Stimulated activated CD8-positive, alpha-beta memory T cell treated with anti-CD3 and anti-CD28 coated beads, Interleukin-7, amount 100 ng/mL, for 4 hours (primary cell): ENCODE measurements at regions not wholly inside any gene's neighbourhood (a gene's known extent, or its start where the extent isn't known, plus 50 kb on each side); places are given as distances from the start of the nearest gene placed in this dataset.
"Not testable (repeated sequence)": the region's sequence is repeated elsewhere in the genome, so short reads cannot be mapped to it uniquely, and the experiment has no call there.

Experiments used
- DNase-seq, 2 donors: peaks; one replicate each; pipeline ENCODE4 v3.0.0-alpha.2; 2020; ENCODE audit warnings: low read depth in 2 of 2

GRCh38 chr12:67842124-67842523 lies 147.1 kb upstream of the IFNG-AS1 start:
- no peak for DNase-seq

GRCh38 chr12:67843257-67843656 lies 146.0 kb upstream of the IFNG-AS1 start:
- no peak for DNase-seq

DNA sequence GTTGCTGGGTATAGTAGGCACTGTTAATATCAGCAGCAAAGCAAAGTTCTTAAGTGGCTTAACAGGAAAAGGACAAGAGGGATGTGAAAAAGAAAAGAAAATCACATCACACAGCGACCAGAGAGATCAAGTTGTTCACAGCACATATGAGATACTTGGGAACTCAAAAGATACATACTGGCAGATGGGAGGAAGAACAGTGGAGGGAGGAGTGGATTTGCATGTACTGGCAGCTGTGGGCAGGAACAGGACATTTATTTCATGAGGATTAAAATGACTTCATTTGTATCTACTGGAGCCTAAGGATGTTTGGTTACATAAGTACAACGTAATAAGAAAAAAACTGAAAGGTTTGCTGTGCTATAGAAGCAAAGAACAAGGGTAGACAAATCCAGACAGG lies 136.5 kb upstream of the IFNG-AS1 start:
- no peak for DNase-seq

- DNase-seq = no peak
Measured at GRCh38 chr12:67853204-67853603, 136.0 kb upstream of the IFNG-AS1 start.

GRCh38 chr12:67854351-67854750 lies 134.9 kb upstream of the IFNG-AS1 start:
- no peak for DNase-seq

DNA sequence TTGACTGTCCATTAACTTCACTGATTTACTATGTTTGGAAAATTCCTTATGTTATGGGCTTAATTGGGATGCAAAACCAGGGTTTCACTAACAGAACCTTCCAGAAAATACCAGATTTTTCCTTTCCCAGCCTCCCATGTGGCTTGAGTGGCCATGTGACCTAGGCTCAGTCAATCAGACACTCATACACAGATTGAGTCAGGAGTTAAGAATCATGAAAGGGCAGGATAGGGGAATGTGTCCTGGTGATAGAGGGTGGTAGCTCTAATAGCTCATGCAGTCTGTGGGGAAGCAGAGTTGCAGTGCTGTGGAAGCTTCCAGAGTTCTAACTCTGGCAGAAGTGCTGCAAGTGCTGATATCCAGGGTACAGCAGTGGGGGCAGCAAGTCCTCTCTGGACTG lies 134.1 kb upstream of the IFNG-AS1 start:
- no peak for DNase-seq

DNA sequence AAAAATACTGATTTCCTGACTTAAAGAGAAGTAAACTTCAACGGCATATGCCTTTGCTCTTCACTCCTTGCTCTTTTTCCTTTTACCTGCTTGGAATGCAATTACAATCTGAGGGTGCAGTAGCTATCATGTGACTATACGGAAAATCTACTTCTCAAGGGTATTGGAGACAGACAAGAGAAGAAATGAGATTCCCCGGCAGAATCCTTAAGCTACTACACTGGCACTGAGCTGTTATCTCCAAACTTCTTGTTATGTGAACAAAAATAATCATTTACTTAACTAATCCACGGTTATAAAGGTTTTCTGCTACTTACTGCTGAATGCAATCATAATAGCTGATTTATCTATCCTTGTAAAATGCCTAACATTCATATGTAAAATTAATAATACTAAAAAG lies 118.0 kb upstream of the IFNG-AS1 start:
- no peak for DNase-seq

- DNase-seq = no peak
Measured at GRCh38 chr12:67873355-67873754, 115.9 kb upstream of the IFNG-AS1 start.

DNA sequence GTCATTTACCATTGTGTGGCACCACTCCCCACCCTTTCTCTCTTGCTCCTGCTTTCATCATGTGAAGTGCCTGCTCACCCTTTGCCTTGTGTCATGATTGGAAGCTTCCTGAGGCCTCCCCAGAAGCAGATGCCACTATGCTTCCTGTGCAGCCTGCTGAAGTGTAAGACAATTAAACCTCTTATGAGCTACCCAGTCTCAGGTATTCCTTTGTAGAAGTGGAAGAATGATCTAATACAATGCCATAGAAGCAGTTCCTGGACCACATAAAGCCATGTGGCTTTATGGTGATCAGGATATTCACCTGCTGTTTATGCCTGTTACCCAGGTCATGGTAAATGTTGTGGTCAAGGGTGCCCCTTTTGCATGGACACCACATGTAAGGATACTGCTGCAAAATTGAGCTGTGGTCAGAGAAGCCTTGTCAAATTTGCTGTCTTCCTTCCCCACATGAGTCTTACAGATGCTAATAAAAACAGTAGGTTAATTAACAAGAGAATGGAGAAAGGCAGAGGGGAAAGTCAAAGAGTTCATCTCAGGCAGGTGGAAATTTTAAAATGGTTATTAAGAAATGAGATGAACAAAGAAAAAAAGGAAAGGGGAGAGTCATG lies 112.8 kb upstream of the IFNG-AS1 start:
- DNase-seq = no peak

DNA sequence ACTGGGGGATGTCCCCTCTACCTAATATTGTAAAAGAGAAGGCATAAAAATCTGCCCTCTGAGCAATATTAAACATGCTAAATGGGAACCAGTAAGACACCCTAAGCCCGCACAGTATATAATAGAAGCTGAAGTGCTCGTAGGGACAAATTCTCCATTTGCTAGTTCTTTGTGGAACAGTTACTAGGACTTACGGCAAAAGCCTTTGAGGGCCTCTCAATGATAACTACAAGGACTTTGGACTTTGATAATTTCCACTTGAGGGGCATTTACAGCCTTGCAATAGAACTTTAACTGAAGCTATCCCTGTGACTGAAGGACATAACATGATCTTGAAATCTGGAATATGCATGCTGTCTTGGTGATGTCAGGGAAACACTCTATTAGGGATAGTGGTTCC lies 111.5 kb upstream of the IFNG-AS1 start:
- no peak for DNase-seq

DNA sequence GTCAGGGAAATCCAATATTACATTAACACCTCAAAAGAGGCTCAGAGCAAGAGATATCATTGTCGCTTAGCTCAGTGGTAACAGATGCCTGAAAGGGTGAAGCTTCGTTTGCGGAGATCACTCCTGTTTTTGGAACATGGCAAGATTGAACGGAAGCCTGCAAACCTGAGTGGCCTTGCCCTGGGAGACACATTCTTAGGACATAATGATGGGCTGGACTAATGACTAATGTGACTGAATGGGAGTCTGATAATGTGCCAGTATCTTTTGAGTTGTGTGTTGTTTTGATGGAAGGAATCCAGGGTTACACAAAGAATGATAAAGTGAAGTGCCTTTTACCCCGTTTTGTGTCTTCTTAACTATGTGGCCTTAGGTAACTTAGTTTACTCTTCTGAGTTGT lies 109.3 kb upstream of the IFNG-AS1 start:
- no peak for DNase-seq

DNA sequence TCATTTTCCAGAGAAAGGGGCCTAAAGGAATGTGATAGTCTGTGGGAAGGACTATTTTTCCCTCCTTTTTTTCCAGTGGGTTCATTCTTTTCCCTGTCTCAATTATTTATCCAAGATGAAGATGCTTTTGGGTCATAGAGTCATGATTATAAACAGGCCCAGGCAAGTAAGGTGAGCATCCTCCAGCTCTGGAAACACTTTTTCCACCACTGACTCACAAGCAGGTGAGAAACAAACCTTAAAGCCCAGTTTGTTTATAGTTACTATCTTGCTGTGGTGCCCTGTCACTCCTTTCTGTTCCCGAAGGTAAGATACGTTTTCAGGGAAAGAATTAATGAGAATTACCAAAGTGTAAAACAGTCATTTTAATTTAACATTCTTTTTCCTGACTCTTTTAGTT lies 107.7 kb upstream of the IFNG-AS1 start:
- DNase-seq = no peak

DNA sequence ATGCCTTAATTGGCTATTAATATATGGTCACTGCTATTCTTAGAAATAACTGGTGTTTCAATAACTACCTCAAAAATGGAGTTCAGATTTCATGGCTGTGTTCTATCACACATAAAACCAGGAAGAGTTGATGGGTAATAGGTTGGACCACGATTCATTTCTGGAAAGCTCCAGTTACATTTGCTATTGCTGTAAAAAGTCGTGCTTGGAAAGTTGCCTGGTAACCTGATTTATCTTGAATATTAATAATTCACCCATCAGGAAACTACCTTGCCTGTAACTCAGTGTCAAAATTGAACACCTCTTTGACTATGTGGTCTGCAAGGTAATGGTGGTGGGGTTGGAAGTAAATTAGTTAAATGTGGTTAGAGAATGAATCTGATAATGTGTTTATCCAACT lies 104.7 kb upstream of the IFNG-AS1 start:
- DNase-seq = no peak

GRCh38 chr12:67885375-67886169 lies 103.7 kb upstream of the IFNG-AS1 start:
- no peak for DNase-seq

GRCh38 chr12:67887065-67887464 lies 102.2 kb upstream of the IFNG-AS1 start:
- no peak for DNase-seq

DNA sequence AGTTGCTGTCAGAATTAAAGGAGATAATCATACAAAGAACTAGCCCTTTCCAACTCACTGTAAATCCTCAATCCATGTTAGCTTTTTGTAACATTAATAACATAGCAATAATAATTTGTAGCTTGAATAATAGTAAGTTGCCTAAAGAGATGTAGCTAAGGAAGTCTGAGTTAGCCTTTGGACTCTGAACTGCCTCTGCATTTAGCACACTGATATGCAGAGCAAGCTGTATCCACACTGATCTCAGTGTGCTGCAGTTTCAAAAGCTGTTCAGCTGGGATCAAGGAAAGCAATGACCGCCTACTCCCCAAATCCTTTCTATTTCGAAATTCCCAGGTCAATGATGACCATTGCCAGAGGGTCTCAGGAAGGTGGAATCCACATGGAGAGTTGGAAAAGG lies 99.3 kb upstream of the IFNG-AS1 start:
- DNase-seq = no peak

- DNase-seq = no peak
Measured at GRCh38 chr12:67890726-67891258, 98.5 kb upstream of the IFNG-AS1 start.

DNA sequence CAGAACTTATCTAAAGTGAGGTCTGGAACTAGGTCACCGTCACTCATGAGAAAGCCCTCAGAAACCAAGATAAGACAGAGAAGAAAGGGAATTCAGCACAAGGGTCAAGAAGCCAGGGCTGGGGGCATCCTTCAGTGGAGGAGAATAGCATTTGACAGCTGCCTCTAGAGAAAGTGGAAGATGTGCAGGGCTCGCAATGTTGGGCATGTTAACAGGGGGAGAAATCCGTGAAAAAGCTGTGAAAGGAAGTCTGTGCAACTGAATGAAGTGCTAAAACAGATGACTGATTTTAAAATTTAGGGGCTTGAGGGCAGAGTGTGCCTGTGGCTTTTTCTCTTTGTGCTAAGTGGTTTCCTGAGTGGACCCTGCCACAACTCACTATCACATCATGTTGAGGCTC lies 97.7 kb upstream of the IFNG-AS1 start:
- no peak for DNase-seq

- no peak for DNase-seq
Measured at GRCh38 chr12:67892259-67893021, 96.8 kb upstream of the IFNG-AS1 start.

DNA sequence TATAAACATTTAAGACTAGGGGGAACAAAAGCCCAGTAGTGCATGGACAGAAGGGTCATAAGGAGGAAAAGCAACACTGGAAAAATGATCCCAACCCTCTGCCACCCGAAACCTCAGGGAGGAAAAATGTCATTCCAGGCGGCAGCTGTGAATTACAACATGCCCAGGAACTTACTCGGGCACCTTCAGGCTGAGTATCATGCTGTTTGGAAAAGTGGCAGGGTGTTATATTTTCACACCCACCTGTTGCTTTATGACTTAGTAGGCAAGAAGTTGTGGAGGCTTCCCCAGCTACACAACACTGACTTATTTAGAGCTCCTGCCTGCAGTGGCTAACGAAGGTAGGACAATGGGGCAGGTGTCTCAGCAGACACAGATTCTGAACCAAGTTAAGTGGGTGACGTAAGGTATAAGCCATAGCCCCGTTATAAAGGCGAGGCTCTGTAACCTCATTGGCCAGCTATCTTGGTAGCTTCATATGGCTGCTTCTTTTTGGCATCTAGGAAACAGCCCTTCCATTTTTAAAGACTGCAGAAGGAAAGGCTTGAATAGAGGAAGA lies 96.1 kb upstream of the IFNG-AS1 start:
- no peak for DNase-seq

DNA sequence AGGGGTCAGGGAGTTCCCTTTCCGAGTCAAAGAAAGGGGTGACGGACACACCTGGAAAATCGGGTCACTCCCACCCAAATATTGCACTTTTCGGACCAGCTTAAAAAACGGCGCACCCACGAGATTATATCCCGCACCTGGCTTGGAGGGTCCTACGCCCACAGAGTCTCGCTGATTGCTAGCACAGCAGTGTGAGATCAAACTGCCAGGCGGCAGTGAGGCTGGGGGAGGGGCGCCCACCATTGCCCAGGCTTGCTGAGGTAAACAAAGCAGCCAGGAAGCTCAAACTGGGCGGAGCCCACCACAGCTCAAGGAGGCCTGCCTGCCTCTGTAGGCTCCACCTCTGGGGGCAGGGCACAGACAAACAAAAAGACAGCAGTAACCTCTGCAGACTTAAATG lies 88.8 kb upstream of the IFNG-AS1 start:
- not testable (repeated sequence) for DNase-seq

- DNase-seq = no peak
Measured at GRCh38 chr12:67909091-67909531, 80.1 kb upstream of the IFNG-AS1 start.
